Gastrocnemius medialis (tissue), 4 donors: ENCODE measurements at regions not wholly inside any gene's neighbourhood (a gene's known extent, or its start where the extent isn't known, plus 50 kb on each side); places are given as distances from the start of the nearest gene placed in this dataset.

Source experiments
- CTCF ChIP-seq, 5 experiments: fragments of 450-650 bp in 3 of 5; fragments of 200-600 bp in 2 of 5; sonication (generic) in 2 of 5; IDR thresholded peaks in 4 of 5; conservative IDR thresholded peaks in 1 of 5; 1 replicate in 4 of 5; 2 replicates in 1 of 5; pipeline ENCODE4 v1.5.1; 2016 to 2019; ENCODE audit warnings: antibody characterized with exemption in 5 of 5, mild to moderate bottlenecking in 3 of 5, moderate library complexity in 3 of 5
- POLR2A ChIP-seq, 2 donors: fragments of 450-650 bp; IDR thresholded peaks; one replicate each; pipeline ENCODE4 v1.6.1; 2017; ENCODE audit warnings: antibody characterized with exemption in 2 of 2, mild to moderate bottlenecking in 2 of 2, moderate library complexity in 2 of 2

- TF ChIP-seq POLR2A (IDR thresholded peaks at IDR 0.05) (no peak), CTCF (IDR thresholded peaks at IDR 0.05 in 4 of 5, conservative IDR thresholded peaks at IDR 0.05 in 1 of 5) (no peak)
Measured at GRCh38 chr16:50939356-50939755, 197.5 kb downstream of the CYLD start.
